Calu3 (cell line): ENCODE measurements at regions not wholly inside any gene's neighbourhood (a gene's known extent, or its start where the extent isn't known, plus 50 kb on each side); places are given as distances from the start of the nearest gene placed in this dataset.

Experiments
- BruUV-seq: library from RNA; stranded (reverse); fragments of 400-500 nt; replicated peaks from 2 replicates; lab custom pipeline; 2021; lab: Mats Ljungman, UMichigan
- CTCF ChIA-PET: fragments of 300-600 bp; sonication (Branson Sonifier 250); formaldehyde crosslinking; loops from one replicate; lab custom pipeline; 2022; ENCODE audit warnings: antibody characterized with exemption; lab: Charles Lee
- DNase-seq: peaks from one replicate; pipeline ENCODE4 v3.0.0; 2022
- H3K27ac Mint-ChIP-seq: one replicate; pipeline ENCODE4 v1.8.0; 2022; ENCODE audit warnings: mixed read lengths; ENCODE audit not compliant: unreplicated experiment
- H3K27me3 Mint-ChIP-seq: one replicate; pipeline ENCODE4 v1.8.0; 2022; ENCODE audit warnings: mixed read lengths; ENCODE audit not compliant: unreplicated experiment
- H3K36me3 Mint-ChIP-seq: one replicate; pipeline ENCODE4 v1.8.0; 2022; ENCODE audit warnings: mild to moderate bottlenecking, moderate library complexity, mixed read lengths; ENCODE audit not compliant: insufficient read depth, unreplicated experiment
- H3K4me1 Mint-ChIP-seq: one replicate; pipeline ENCODE4 v1.8.0; 2022; ENCODE audit warnings: mild to moderate bottlenecking, low read depth, mixed read lengths; ENCODE audit not compliant: unreplicated experiment
- H3K4me3 Mint-ChIP-seq: one replicate; pipeline ENCODE4 v1.8.0; 2022; ENCODE audit warnings: mild to moderate bottlenecking, low read depth, moderate library complexity, mixed read lengths; ENCODE audit not compliant: unreplicated experiment
- H3K9me3 Mint-ChIP-seq: one replicate; pipeline ENCODE4 v1.8.0; 2022; ENCODE audit warnings: low read depth, mixed read lengths; ENCODE audit not compliant: unreplicated experiment
- CTCF ChIP-seq: fragments of 200-600 bp; IDR thresholded peaks from one replicate; pipeline ENCODE4 v1.8.0; 2022; ENCODE audit warnings: antibody characterized with exemption; ENCODE audit not compliant: unreplicated experiment
- intact Hi-C: fragments of 100-400 bp; cut with micrococcal nuclease; formaldehyde crosslinking; loops from one replicate; pipeline ENCODE4 v1.10.0; 2022; ENCODE audit not compliant: unreplicated experiment

DNA sequence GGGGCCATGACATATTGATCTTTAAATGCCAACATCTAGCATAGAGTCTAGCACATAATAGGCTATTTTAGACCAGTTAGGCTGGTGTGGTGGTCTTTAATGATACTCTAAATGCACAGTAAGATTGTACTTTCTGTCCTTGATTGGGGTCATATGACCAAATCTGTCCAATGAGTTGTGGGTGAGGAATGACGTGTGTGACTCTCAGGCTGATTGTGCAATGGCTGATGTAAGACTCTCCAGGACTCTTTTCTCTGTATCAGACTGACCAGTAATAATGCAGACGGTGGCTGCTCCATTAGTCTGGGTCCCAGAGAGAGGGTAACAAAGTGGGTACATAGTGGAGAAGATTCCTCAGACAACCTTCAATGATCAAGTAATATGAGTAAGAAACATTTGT is 541.6 kb upstream of the CAMK1G start:
- Mint-ChIP-seq H3K27me3 (no peaks in the 10 kb centered on the region), H3K36me3 (no peaks in the 10 kb centered on the region), H3K4me3 (no peak overlapping the region), H3K4me1 (peaks cover 32% of the 10 kb centered on the region), H3K9me3 (peaks cover 2% of the 10 kb centered on the region), H3K27ac (no peak overlapping the region)
- intact Hi-C loops: no loop called here
- DNase-seq: no peak
- no peak for TF ChIP-seq CTCF
- CTCF ChIA-PET: no interaction called here
- BruUV-seq: no TSS peak

- H3K36me3 Mint-ChIP-seq: no peaks in the 10 kb centered on the region
- peaks cover 32% of the 10 kb centered on the region for H3K4me1 Mint-ChIP-seq
- H3K9me3 Mint-ChIP-seq: peaks cover 2% of the 10 kb centered on the region
- intact Hi-C loops: no loop called here
- no peak overlapping the region for H3K4me3 Mint-ChIP-seq
- CTCF ChIA-PET: no interaction called here
- H3K27ac Mint-ChIP-seq: no peak overlapping the region
- no TSS peak for BruUV-seq
- TF ChIP-seq CTCF: no peak
- H3K27me3 Mint-ChIP-seq: no peaks in the 10 kb centered on the region
- DNase-seq: no peak
Observed at GRCh38 chr1:209042413-209042812, 541.1 kb upstream of the CAMK1G start.

GRCh38 chr1:209045331-209046057 is 538.0 kb upstream of the CAMK1G start:
- Mint-ChIP-seq H3K9me3 (peaks cover 2% of the 10 kb centered on the region), H3K27ac (no peak overlapping the region), H3K4me1 (peaks cover 25% of the 10 kb centered on the region), H3K27me3 (no peaks in the 10 kb centered on the region), H3K36me3 (no peaks in the 10 kb centered on the region), H3K4me3 (no peak overlapping the region)
- BruUV-seq: no TSS peak
- intact Hi-C loops: no loop called here
- no peak for DNase-seq
- CTCF ChIA-PET: interaction anchor here (0.6 kb wide), 1 partner anchor 155 kb away, joined by 4 read pairs; no protein-coding TSS in a partner anchor
- no peak for TF ChIP-seq CTCF

DNA sequence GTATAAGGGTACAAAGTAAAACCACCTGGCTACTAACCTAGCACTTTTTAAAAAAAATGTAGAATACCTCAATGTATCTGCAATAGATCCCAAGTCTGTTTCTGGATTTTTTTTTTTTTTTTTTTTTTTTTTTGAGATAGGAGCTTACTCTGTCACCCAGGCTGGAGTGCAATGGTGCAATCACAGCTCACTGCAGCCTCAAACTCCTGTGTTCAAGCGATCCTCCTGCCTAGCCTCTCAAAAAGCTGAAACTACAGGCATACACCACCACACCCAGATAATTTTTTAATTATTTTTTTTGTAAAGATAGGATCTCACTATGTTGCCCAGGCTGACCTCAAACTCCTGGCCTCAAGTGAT is 537.5 kb upstream of the CAMK1G start:
- H3K27ac Mint-ChIP-seq: no peak overlapping the region
- BruUV-seq: no TSS peak
- DNase-seq: no peak
- no peaks in the 10 kb centered on the region for H3K27me3 Mint-ChIP-seq
- peaks cover 25% of the 10 kb centered on the region for H3K4me1 Mint-ChIP-seq
- no peak overlapping the region for H3K4me3 Mint-ChIP-seq
- H3K9me3 Mint-ChIP-seq: peaks cover 2% of the 10 kb centered on the region
- TF ChIP-seq CTCF: no peak
- CTCF ChIA-PET: no interaction called here
- H3K36me3 Mint-ChIP-seq: no peaks in the 10 kb centered on the region
- intact Hi-C loops: no loop called here
